ENCODE measurements at regions not wholly inside any gene's neighbourhood (a gene's known extent, or its start where the extent isn't known, plus 50 kb on each side); places are given as distances from the start of the nearest gene placed in this dataset.

DNA sequence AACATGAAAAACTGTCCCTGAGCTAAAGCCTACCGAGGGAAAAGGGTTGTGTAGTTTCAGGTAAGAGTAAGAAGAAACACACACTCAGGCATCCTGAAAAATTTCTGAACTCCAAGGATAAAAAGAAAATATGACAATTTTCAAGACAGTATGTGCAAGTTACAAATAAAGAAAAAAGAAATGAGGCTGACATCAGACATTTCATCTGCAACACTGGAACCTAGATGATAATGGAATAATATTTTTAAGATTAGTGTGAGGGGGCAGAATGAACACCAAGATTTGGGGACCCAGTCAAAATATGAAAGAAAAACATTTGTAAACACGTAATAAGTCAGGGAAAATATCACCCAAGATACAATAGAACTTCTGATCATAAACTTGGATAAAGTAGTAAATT is 135.9 kb upstream of the PSMD7 start:
- Mint-ChIP-seq H3K27me3 (no peaks in the 10 kb centered on the region), H3K4me3 (no peak overlapping the region), H3K4me1 (no peaks in the 10 kb centered on the region), H3K9me3 (no peaks in the 10 kb centered on the region), H3K27ac (no peak overlapping the region), H3K36me3 (no peaks in the 10 kb centered on the region)
- no peak for ATAC-seq (ENCODE audit: low read depth)
- POLR2A ChIA-PET, result no interaction called here
- DNase-seq, result no peak

DNA sequence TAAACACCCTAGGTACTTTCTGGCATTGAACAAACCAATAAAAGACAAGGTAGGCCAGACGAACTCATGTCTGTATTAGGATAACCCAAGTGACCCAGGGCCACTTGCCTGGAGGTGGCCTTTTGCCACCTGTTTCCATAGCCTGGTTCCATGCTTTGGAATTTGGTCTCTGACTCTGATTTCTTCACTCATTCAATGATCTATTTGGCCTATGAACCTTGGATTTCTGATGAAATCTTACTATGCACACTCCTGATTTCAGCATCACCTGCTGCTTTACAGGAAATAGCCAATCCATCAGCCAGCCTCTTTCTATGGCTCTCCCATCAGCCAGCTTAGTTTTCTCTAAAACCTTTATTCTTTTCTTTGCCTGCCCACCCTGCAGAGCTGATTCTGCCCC is 142.8 kb upstream of the PSMD7 start:
- no peaks in the 10 kb centered on the region for H3K36me3 Mint-ChIP-seq
- peaks cover 2% of the 10 kb centered on the region for H3K9me3 Mint-ChIP-seq
- DNase-seq (no peak), ATAC-seq (ENCODE audit: low read depth) (no peak)
- no peak overlapping the region for H3K27ac Mint-ChIP-seq
- no peaks in the 10 kb centered on the region for H3K4me1 Mint-ChIP-seq
- peaks cover 4% of the 10 kb centered on the region for H3K27me3 Mint-ChIP-seq
- H3K4me3 Mint-ChIP-seq, result no peak overlapping the region
- POLR2A ChIA-PET, result no interaction called here

DNA sequence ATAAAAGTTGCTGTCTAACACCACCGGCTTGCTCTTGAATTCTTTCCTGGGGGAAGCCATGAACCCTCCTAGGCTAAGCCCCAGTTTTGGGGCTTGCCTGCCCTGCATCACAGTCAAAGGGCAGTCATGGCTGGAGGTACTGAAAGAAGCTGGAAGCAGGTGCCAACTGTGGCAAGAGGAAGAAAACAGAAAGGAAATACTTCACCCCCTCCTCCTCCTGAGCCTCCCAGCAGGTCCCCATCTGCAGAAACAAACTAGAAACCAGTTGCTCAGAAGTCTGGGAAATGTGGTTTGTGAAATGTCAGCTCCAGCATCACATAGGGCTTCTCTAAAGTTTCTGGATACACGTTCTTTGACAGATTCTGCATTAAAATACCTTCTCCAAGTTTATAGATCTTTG is 150.0 kb upstream of the PSMD7 start:
- H3K27ac Mint-ChIP-seq, result no peak overlapping the region
- DNase-seq, result no peak

DNA sequence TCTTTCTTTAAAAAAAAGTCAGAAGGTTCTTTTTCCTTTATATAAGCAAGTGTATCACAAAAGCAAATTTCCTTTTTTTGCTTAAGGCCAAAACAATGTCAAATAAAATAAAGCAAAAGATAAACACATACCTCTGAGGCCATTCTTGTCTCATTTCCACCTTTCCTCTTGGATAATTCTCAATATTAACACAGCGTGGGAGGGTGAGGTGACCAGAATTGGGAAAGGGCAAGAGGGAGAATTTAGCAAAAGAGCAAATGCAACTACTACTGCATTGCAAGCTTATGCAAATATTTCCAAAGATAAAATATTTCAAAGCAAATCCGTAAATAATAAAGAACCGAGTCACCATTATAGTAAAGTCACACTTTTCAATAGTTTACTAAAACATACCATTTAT is 153.4 kb upstream of the PSMD7 start:
- no peaks in the 10 kb centered on the region for H3K36me3 Mint-ChIP-seq
- no peak overlapping the region for H3K27ac Mint-ChIP-seq
- no peak overlapping the region for H3K4me3 Mint-ChIP-seq
- ATAC-seq (ENCODE audit: low read depth) (no peak), DNase-seq (no peak)
- POLR2A ChIA-PET, result no interaction called here
- H3K9me3 Mint-ChIP-seq, result no peaks in the 10 kb centered on the region
- no peaks in the 10 kb centered on the region for H3K4me1 Mint-ChIP-seq
- peaks cover 4% of the 10 kb centered on the region for H3K27me3 Mint-ChIP-seq

More for the DNA sequence above, 150.0 kb upstream of the PSMD7 start:
- Mint-ChIP-seq H3K27me3 (peaks cover 4% of the 10 kb centered on the region), H3K36me3 (no peaks in the 10 kb centered on the region), H3K4me1 (no peaks in the 10 kb centered on the region), H3K9me3 (no peaks in the 10 kb centered on the region), H3K4me3 (no peak overlapping the region)
- POLR2A ChIA-PET, result no interaction called here
- ATAC-seq (ENCODE audit: low read depth), result no peak

DNA sequence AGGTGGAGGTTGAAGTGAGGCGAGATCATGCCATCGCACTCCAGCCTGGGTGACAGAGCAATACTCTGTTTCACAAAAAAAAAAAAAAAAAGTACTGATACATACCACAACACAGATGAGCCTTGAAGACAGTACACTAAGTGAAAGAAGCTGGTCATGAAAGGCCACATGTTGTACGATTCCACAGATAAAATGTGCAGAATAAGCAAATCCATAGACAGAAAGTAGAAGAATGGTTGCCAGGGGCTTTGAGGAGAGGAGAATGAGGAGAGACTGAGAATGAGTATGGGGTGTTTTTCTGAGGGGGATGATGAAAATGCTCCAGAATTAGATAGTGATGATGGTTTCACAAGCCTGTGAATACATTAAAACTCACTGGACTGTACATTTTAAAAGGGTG is 155.6 kb upstream of the PSMD7 start:
- POLR2A ChIA-PET, result no interaction called here
- no peaks in the 10 kb centered on the region for H3K27me3 Mint-ChIP-seq
- H3K27ac Mint-ChIP-seq, result no peak overlapping the region
- H3K4me1 Mint-ChIP-seq, result no peaks in the 10 kb centered on the region
- no peaks in the 10 kb centered on the region for H3K36me3 Mint-ChIP-seq
- no peaks in the 10 kb centered on the region for H3K9me3 Mint-ChIP-seq
- ATAC-seq (ENCODE audit: low read depth), result no peak
- no peak for DNase-seq
- no peak overlapping the region for H3K4me3 Mint-ChIP-seq

DNA sequence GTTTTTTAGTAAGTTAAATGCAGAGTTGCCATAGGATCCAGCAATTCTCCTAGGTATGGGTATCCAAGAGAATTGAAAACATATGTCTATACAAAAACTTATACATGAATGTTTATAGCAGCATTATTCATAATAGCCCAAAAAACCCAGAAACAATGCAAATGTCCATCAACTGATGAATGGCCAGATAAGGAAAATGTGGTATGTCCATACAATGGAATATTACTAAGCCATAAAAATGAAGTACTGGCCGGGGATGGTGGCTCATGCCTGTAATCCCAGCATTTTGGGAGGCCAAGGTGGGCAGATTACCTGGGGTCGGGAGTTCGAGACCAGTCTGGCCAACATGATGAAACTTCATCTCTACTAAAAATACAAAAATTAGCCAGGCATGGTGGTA is 156.1 kb upstream of the PSMD7 start:
- H3K4me3 Mint-ChIP-seq, result no peak overlapping the region
- H3K4me1 Mint-ChIP-seq, result no peaks in the 10 kb centered on the region
- no peaks in the 10 kb centered on the region for H3K27me3 Mint-ChIP-seq
- no peaks in the 10 kb centered on the region for H3K36me3 Mint-ChIP-seq
- POLR2A ChIA-PET, result no interaction called here
- DNase-seq (no peak), ATAC-seq (ENCODE audit: low read depth) (no peak)
- H3K9me3 Mint-ChIP-seq, result no peaks in the 10 kb centered on the region
- H3K27ac Mint-ChIP-seq, result no peak overlapping the region

DNA sequence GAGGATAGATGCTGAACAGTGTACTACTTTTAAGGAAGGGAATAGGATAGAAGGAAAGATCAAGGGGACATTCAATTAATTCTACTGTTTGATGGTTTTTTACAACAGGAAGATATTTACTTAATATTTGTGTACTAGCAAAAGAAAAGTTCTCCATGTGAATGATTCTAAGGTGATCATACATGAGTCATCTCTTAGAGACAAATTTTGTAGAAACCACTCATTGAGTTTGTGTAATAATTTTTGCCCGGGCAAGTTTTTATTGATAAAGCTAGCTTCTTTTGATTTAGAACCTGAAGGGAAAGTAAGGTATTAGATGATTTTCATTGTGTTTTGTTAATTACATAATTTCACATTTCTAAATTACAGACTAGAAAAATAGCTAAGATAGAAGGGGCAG is 172.8 kb upstream of the PSMD7 start:
- no peak for DNase-seq
- Mint-ChIP-seq H3K9me3 (no peaks in the 10 kb centered on the region), H3K36me3 (no peaks in the 10 kb centered on the region), H3K27ac (no peak overlapping the region), H3K27me3 (peaks cover 14% of the 10 kb centered on the region), H3K4me3 (no peak overlapping the region), H3K4me1 (no peaks in the 10 kb centered on the region)
- POLR2A ChIA-PET, result no interaction called here
- no peak for ATAC-seq (ENCODE audit: low read depth)

DNA sequence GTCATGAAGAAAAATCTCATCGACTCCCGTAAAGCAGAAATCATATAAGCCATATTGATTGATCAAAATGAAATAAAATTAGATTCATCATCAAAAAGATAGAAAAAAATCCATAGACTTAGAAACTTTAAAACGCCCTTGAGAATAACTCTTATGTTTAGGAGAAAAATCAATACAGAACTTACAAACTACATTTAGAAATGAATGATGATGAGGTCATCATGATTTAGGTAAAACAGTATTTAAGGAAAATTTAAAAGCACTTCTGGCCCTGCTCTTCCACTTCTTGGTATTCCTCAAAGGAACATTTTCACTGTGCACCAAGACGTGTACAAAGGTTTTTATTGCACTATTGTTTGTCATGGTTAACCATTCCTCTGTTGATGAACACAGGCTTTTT is 173.4 kb upstream of the PSMD7 start:
- POLR2A ChIA-PET, result no interaction called here
- DNase-seq (no peak), ATAC-seq (ENCODE audit: low read depth) (no peak)
- no peaks in the 10 kb centered on the region for H3K36me3 Mint-ChIP-seq
- no peaks in the 10 kb centered on the region for H3K4me1 Mint-ChIP-seq
- H3K27ac Mint-ChIP-seq, result no peak overlapping the region
- H3K9me3 Mint-ChIP-seq, result no peaks in the 10 kb centered on the region
- H3K27me3 Mint-ChIP-seq, result peaks cover 14% of the 10 kb centered on the region
- H3K4me3 Mint-ChIP-seq, result no peak overlapping the region

DNA sequence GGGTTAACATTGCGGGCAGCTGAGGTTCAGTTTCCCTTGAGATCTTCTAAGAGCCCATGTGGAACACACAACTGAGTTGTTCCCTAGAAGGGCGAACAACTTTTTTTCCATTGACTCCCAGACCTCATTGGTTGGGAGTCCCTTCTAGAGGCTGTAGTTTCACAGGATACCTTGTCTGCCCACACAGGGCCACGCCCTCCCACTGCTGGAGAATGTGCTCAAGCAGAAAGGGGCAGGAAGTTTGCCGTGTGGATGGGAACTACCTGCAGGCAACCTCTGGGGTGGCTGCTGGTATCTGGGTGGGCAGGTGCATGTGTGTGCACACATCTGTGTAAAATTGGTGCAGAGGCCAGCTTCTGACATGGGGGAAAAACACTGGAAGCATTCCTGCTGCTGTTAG is 178.8 kb upstream of the PSMD7 start:
- Mint-ChIP-seq H3K4me1 (no peaks in the 10 kb centered on the region), H3K4me3 (no peak overlapping the region)
- DNase-seq, result no peak

DNA sequence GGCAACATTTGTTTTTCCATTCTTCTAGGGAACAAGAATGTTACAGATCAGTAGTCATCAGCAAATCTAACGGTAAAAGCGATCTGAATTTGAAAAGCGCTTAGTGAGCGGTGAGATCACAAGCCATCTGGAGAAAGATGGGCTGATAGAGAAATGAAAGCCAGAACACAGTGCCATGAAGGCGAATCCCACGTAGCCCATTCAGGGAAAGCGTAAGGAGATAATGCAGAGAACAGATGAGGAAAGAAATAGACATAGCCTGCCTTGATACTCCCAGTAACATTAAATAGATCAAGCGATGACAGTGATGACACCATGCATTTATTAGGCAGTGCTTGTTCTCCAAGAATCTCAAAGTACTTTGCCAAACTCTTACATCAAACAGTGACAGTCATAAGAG is 183.1 kb upstream of the PSMD7 start:
- no peaks in the 10 kb centered on the region for H3K4me1 Mint-ChIP-seq
- no peak overlapping the region for H3K4me3 Mint-ChIP-seq
- no peaks in the 10 kb centered on the region for H3K9me3 Mint-ChIP-seq
- no peak overlapping the region for H3K27ac Mint-ChIP-seq
- POLR2A ChIA-PET, result no interaction called here
- no peaks in the 10 kb centered on the region for H3K36me3 Mint-ChIP-seq
- no peak for ATAC-seq (ENCODE audit: low read depth)
- peaks cover 2% of the 10 kb centered on the region for H3K27me3 Mint-ChIP-seq
- DNase-seq, result no peak

More for the DNA sequence above, 178.8 kb upstream of the PSMD7 start:
- POLR2A ChIA-PET, result no interaction called here
- H3K36me3 Mint-ChIP-seq, result no peaks in the 10 kb centered on the region
- no peak for ATAC-seq (ENCODE audit: low read depth)
- no peaks in the 10 kb centered on the region for H3K9me3 Mint-ChIP-seq
- peaks cover 10% of the 10 kb centered on the region for H3K27me3 Mint-ChIP-seq
- no peak overlapping the region for H3K27ac Mint-ChIP-seq

DNA sequence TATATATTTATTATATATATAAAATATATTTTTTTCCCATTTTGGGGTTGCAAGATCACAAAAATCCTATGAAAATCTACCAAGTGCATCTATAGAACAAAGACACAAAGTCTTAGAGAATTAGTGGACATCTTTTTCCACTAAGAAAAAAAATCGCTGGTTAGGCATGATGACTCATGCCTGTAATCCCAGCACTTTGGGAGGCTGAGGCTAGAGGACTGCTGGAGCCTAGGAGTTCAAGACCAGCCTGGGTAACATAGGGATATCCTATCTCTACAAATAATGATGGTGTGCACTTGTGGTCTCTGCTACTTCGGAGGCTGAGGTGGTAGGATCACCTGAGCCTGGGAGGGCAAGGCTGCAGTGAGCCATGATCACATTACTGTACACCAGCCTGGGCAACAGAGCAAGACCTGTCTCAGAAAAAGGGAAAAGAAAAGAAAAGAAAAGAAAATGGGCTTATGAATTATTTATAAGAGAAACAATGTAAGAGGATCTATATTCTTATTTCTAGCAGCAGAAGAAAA is 185.1 kb upstream of the PSMD7 start:
- Mint-ChIP-seq H3K4me3 (no peak overlapping the region), H3K36me3 (no peaks in the 10 kb centered on the region), H3K27ac (no peak overlapping the region), H3K4me1 (peaks cover 4% of the 10 kb centered on the region), H3K9me3 (no peaks in the 10 kb centered on the region), H3K27me3 (peaks cover 2% of the 10 kb centered on the region)
- POLR2A ChIA-PET, result no interaction called here
- DNase-seq (no peak), ATAC-seq (ENCODE audit: low read depth) (peak; percentile 40)

DNA sequence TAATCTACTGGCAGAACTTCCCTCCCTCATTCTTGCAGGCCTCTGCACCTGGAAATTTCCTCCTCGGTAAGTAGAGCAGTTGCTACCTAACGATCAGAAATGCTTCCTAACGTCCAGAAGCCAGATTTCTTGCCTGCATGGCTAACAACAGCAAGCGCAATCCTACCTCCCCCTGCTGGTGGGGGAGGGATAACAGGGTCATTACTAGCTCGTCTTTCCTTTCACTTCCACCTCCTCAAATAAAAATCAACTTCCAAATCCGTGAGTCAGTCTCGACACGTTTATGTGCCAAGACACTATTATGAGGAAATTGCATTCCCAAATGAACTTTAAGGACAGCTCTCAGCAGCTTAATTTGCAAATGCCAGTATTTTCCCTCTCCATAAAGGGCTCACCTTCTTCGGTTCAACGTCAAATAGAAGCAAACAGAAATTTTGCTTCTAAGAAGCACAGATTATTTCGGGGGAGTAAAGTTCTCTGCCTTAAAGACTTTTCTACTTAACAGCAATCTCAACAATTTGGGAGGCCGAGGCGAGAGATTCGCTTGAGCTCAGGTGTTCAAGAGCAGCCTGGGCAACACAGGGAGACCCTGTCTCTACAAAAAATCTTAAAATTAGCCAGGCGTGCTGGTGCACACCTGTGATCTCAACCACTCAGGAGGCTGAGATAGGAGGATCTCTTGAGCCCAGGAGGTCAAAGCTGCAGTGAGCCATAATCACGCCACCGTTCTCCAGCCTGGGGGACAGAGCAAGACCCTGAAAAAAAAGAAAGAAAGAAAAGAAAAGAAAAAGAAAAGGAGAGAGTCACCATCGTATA is 188.6 kb upstream of the PSMD7 start:
- ATAC-seq (ENCODE audit: low read depth) (peak; percentile 52), DNase-seq (peak; percentile 37)
- H3K4me3 Mint-ChIP-seq, result peak overlapping the region; percentile 72
- H3K27me3 Mint-ChIP-seq, result peaks cover 1% of the 10 kb centered on the region
- H3K27ac Mint-ChIP-seq, result no peak overlapping the region
- POLR2A ChIA-PET, result no interaction called here
- peaks cover 4% of the 10 kb centered on the region for H3K4me1 Mint-ChIP-seq
- no peaks in the 10 kb centered on the region for H3K9me3 Mint-ChIP-seq
- no peaks in the 10 kb centered on the region for H3K36me3 Mint-ChIP-seq

DNA sequence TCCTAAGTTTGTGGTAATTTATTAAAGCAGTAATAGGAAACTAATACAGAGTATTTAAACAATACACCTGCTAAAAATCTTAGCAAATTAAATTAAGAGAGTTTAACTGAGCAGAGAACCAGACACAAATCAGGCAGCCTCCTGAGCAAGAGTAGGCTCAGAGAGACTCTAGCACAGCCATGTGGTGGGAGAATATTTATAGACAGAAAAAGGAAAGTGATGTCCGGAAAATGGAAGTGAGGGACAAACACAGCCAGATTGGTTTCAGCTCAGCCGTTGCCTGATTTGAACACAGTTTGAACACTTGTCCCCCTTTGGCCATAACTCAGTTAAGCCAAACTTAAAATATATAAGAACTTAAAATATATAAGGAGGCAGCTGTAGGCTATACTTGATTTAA is 192.6 kb upstream of the PSMD7 start:
- Mint-ChIP-seq H3K4me3 (no peak overlapping the region), H3K27me3 (peaks cover 5% of the 10 kb centered on the region)
- no peak for DNase-seq

DNA sequence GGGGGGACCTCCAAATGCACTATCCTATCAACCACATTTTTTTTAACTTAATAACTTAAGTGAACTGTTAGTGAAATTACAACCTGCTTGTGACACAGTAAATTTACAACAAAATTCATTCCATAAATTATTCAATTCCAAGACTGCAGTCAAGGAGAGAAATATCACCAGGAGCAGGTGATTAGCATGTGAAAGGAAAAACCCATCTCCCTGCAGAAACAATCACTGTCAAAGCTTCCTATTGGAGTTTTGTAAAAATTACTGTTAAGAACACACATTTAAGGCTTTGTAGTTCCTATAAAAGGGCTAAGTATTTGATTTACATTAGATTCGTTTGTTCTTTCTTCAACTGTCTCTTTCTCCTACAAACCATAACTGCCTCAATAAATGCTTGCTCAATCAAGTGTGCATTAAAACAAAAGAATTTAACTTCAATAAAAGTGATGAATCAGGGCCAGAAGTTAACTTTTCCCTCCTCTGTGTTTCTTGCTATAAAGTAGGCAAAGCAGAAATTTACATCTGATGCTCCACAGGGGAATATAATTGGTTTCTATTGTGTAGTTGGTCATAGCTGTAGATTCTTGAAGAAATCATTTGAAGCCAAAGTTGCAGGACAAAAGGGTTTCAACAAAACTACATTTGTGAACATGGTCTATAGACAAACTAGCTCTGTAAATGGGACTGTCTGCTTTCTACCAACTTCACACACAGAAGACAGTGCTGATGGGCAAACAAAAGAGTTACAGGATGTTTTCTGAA is 195.1 kb upstream of the PSMD7 start:
- Mint-ChIP-seq H3K4me1 (no peaks in the 10 kb centered on the region), H3K36me3 (no peaks in the 10 kb centered on the region), H3K9me3 (no peaks in the 10 kb centered on the region), H3K4me3 (no peak overlapping the region), H3K27me3 (peaks cover 5% of the 10 kb centered on the region), H3K27ac (no peak overlapping the region)
- ATAC-seq (ENCODE audit: low read depth) (no peak), DNase-seq (no peak)
- POLR2A ChIA-PET, result no interaction called here

More for the DNA sequence above, 192.6 kb upstream of the PSMD7 start:
- no peak overlapping the region for H3K27ac Mint-ChIP-seq
- peaks cover 4% of the 10 kb centered on the region for H3K4me1 Mint-ChIP-seq
- no peaks in the 10 kb centered on the region for H3K9me3 Mint-ChIP-seq
- H3K36me3 Mint-ChIP-seq, result no peaks in the 10 kb centered on the region
- POLR2A ChIA-PET, result no interaction called here
- no peak for ATAC-seq (ENCODE audit: low read depth)

Measured in activated naive CD8-positive, alpha-beta T cell treated with anti-CD3 and anti-CD28 coated beads, Interleukin-2, amount 10 ng/mL, durations not matched to agents 7 days and 5 days (primary cell).